ENCODE measurements at regions not wholly inside any gene's neighbourhood (a gene's known extent, or its start where the extent isn't known, plus 50 kb on each side); places are given as distances from the start of the nearest gene placed in this dataset.

- no peaks in the 10 kb centered on the region for H3K36me3 ChIP-seq (ENCODE audit: control insufficient read depth, insufficient read depth, low read length)
- no TSS peak for BruUV-seq (replicated peaks)
- no peak overlapping the region for H3K27ac ChIP-seq (ENCODE audit: low read length)
- H3K27me3 ChIP-seq (ENCODE audit: control insufficient read depth, insufficient read depth, low read length): no peaks in the 10 kb centered on the region
- no peaks in the 10 kb centered on the region for H3K9me3 ChIP-seq (ENCODE audit: control insufficient read depth, insufficient read depth, low read depth, low read length)
- intact Hi-C loops (cut with micrococcal nuclease; ENCODE audit: unreplicated experiment) (no loop called here), in situ Hi-C loops (cut with HindIII; ENCODE audit: low pct_unique_long_range_greater_than_20kb, low sequenced_read_pairs) (no loop called here)
- H3K4me1 ChIP-seq (ENCODE audit: control insufficient read depth, insufficient read depth, low read length): no peaks in the 10 kb centered on the region
- no peak for ATAC-seq
- no peak for DNase-seq (ENCODE audit: low read depth, low spot score)
- TF ChIP-seq SIN3A (IDR thresholded peaks at IDR 0.05; ENCODE audit: borderline replicate concordance, insufficient read depth, low read depth, low read length): no peak
- TF ChIP-seq POLR2AphosphoS5 (IDR thresholded peaks at IDR 0.05; ENCODE audit: low read depth, low read length): no peak
- no peak for TF ChIP-seq CTCF (IDR thresholded peaks at IDR 0.05)
- no peak for TF ChIP-seq TCF7L2 (IDR thresholded peaks at IDR 0.05; ENCODE audit: low read depth, low read length)
- no peak for TF ChIP-seq REST (IDR thresholded peaks at IDR 0.05; ENCODE audit: insufficient read depth in 1 of 2, low read depth in 2 of 2, low read length in 1 of 2)
- CTCF ChIA-PET: no interaction called here
- POLR2A ChIA-PET: no interaction called here
- H3K4me3 ChIP-seq (ENCODE audit: low read depth in 2 of 2, low read length in 2 of 2): no peak overlapping the region
Measured at GRCh38 chr20:7540923-7541322, 399.3 kb downstream of the HAO1 start.

GRCh38 chr20:7571101-7571500 lies 369.2 kb downstream of the HAO1 start:
- intact Hi-C loops (cut with micrococcal nuclease; ENCODE audit: unreplicated experiment) (no loop called here), in situ Hi-C loops (cut with HindIII; ENCODE audit: low pct_unique_long_range_greater_than_20kb, low sequenced_read_pairs) (no loop called here)
- CTCF ChIA-PET: no interaction called here
- BruUV-seq (replicated peaks): no TSS peak
- no peaks in the 10 kb centered on the region for H3K4me1 ChIP-seq (ENCODE audit: control insufficient read depth, insufficient read depth, low read length)
- no peak for ATAC-seq
- TF ChIP-seq CTCF (IDR thresholded peaks at IDR 0.05) (no peak), SIN3A (IDR thresholded peaks at IDR 0.05; ENCODE audit: borderline replicate concordance, insufficient read depth, low read depth, low read length) (no peak), POLR2AphosphoS5 (IDR thresholded peaks at IDR 0.05; ENCODE audit: low read depth, low read length) (no peak), REST (IDR thresholded peaks at IDR 0.05; ENCODE audit: insufficient read depth in 1 of 2, low read depth in 2 of 2, low read length in 1 of 2) (no peak), TCF7L2 (IDR thresholded peaks at IDR 0.05; ENCODE audit: low read depth, low read length) (no peak)
- no peaks in the 10 kb centered on the region for H3K36me3 ChIP-seq (ENCODE audit: control insufficient read depth, insufficient read depth, low read length)
- POLR2A ChIA-PET: no interaction called here
- H3K4me3 ChIP-seq (ENCODE audit: low read depth in 2 of 2, low read length in 2 of 2): no peak overlapping the region
- H3K27ac ChIP-seq (ENCODE audit: low read length): no peak overlapping the region
- no peak for DNase-seq (ENCODE audit: low read depth, low spot score)
- no peaks in the 10 kb centered on the region for H3K9me3 ChIP-seq (ENCODE audit: control insufficient read depth, insufficient read depth, low read depth, low read length)
- H3K27me3 ChIP-seq (ENCODE audit: control insufficient read depth, insufficient read depth, low read length): no peaks in the 10 kb centered on the region

Data from Panc1 (cell line).